PFSK-1 (cell line): ENCODE measurements at regions not wholly inside any gene's neighbourhood (a gene's known extent, or its start where the extent isn't known, plus 50 kb on each side); places are given as distances from the start of the nearest gene placed in this dataset.

ENCODE experiments used
- TF ChIP-seq, protein P1 (sequence below), 2 experiments: IDR thresholded peaks; 2 replicates each; pipeline versions ENCODE4 v1.6.1 to v1.8.0; 2011 to 2012; ENCODE audit warnings: low read depth in 2 of 2, low read length in 2 of 2, control low read depth in 1 of 2, inconsistent platforms in 1 of 2, mild to moderate bottlenecking in 1 of 2, moderate library complexity in 1 of 2; ENCODE audit not compliant: insufficient read depth in 1 of 2

DNA sequence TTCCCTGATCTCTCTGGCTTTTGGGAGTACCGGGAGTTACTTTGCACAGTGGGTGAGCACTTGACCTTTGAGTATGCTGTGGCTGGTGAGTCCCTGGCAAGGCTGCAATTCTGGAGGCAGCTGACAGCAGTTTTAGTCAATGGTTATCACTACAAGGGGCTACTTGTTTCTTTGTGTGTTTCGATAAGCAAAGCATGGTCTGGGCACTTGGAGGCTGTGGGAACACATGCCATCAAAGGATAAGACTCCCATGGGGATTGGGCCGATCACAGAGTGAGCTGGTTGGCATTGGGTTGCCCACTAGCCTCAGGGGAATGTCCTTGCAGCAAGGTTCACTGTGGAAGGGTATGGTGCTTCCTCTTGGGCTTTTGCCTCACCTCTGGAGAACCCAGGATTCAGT lies 208.2 kb downstream of the SNX13 start:
- TF ChIP-seq, protein P1, sequence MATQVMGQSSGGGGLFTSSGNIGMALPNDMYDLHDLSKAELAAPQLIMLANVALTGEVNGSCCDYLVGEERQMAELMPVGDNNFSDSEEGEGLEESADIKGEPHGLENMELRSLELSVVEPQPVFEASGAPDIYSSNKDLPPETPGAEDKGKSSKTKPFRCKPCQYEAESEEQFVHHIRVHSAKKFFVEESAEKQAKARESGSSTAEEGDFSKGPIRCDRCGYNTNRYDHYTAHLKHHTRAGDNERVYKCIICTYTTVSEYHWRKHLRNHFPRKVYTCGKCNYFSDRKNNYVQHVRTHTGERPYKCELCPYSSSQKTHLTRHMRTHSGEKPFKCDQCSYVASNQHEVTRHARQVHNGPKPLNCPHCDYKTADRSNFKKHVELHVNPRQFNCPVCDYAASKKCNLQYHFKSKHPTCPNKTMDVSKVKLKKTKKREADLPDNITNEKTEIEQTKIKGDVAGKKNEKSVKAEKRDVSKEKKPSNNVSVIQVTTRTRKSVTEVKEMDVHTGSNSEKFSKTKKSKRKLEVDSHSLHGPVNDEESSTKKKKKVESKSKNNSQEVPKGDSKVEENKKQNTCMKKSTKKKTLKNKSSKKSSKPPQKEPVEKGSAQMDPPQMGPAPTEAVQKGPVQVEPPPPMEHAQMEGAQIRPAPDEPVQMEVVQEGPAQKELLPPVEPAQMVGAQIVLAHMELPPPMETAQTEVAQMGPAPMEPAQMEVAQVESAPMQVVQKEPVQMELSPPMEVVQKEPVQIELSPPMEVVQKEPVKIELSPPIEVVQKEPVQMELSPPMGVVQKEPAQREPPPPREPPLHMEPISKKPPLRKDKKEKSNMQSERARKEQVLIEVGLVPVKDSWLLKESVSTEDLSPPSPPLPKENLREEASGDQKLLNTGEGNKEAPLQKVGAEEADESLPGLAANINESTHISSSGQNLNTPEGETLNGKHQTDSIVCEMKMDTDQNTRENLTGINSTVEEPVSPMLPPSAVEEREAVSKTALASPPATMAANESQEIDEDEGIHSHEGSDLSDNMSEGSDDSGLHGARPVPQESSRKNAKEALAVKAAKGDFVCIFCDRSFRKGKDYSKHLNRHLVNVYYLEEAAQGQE (IDR thresholded peaks at IDR 0.05; ENCODE audit: insufficient read depth in 1 of 2, low read depth in 2 of 2, low read length in 2 of 2), result no peak
